ENCODE measurements at regions not wholly inside any gene's neighbourhood (a gene's known extent, or its start where the extent isn't known, plus 50 kb on each side); places are given as distances from the start of the nearest gene placed in this dataset.

DNA sequence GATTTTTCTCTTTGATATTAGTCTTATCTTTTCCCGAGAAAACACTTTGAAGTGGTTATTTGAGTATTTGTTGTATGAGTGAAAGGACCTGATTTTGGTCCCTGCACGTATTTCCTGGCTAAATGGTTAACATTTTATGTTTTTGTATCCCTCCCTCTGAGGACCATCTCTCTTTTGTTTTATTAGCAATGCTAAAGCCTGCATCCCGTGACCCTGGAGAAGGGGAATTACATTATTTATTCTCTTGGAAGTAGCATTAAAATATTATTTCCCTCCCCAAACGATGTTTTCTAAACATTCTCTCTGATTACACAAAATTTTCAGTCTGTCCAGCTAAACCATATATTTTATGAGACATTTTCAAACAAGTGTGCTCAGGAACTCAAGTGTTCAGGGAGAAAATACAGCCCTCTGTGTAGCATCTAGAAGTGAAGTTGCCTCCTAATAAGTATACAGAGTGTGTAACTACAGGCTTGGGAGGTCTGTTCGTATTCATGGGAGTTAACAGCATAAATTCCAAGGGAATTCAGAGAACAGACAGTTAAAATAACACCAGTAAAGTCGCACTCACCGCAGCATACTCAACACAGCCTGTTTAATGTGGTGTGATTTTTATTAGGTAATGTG, 163.8 kb upstream of the NPVF start:
- Histone ChIP-seq H3K4me3 (no peak overlapping the region), H3K27ac (peak overlapping the region in 2 of 4 donors; percentile 47 to 64), H3K4me1 (no peaks in the 10 kb centered on the region), H3K36me3 (no peaks in the 10 kb centered on the region), H3K27me3 (no peaks in the 10 kb centered on the region), H3K9me3 (no peaks in the 10 kb centered on the region)
- no peak for DNase-seq
- TF ChIP-seq, protein P1, sequence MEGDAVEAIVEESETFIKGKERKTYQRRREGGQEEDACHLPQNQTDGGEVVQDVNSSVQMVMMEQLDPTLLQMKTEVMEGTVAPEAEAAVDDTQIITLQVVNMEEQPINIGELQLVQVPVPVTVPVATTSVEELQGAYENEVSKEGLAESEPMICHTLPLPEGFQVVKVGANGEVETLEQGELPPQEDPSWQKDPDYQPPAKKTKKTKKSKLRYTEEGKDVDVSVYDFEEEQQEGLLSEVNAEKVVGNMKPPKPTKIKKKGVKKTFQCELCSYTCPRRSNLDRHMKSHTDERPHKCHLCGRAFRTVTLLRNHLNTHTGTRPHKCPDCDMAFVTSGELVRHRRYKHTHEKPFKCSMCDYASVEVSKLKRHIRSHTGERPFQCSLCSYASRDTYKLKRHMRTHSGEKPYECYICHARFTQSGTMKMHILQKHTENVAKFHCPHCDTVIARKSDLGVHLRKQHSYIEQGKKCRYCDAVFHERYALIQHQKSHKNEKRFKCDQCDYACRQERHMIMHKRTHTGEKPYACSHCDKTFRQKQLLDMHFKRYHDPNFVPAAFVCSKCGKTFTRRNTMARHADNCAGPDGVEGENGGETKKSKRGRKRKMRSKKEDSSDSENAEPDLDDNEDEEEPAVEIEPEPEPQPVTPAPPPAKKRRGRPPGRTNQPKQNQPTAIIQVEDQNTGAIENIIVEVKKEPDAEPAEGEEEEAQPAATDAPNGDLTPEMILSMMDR (IDR thresholded peaks at IDR 0.05): no peak
- TF ChIP-seq POLR2A (IDR thresholded peaks at IDR 0.05): no peak

DNA sequence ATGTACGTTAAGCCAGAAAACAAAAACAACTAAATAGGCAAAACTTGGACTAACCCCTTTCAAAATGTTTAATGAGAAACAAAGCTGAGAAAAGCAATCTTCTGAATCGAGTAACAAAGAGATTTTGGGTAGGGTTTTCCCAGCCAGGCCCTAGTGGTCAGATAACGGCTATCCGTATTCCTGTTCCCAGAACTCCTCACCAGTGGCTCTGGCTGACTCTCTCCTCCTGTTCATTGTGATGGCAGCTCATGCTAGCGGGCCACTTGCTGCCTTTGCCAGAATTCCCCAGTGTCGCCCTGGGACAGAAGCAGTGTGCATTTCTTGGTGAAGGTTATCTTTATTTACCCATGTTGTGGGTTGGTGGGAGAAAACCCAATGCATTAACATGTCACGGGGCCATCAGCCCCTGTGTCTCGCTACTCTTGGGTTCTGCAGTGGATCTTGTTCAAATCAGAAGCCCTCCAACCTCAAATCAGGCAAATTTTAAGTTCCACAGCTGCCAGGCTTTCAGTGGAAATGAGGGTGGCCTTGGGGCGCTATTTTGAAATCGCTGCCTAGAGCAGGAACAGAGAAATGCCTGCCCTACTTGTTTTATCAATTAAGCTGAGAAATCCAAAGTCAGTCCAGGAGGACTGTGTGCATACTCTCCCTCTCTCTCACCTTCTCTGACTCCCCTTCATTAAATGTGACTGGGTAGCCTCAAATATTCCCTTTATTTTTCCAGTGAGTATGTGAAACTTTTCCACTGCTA, 164.5 kb upstream of the NPVF start:
- no peaks in the 10 kb centered on the region for H3K27me3 ChIP-seq
- H3K4me3 ChIP-seq: no peak overlapping the region
- no peaks in the 10 kb centered on the region for H3K9me3 ChIP-seq
- no peak for DNase-seq
- H3K4me1 ChIP-seq: no peaks in the 10 kb centered on the region
- H3K27ac ChIP-seq: peak overlapping the region in 3 of 4 donors; percentile 28 to 64 (median 47)
- TF ChIP-seq POLR2A (IDR thresholded peaks at IDR 0.05): no peak
- TF ChIP-seq, protein P1 (IDR thresholded peaks at IDR 0.05): no peak
- H3K36me3 ChIP-seq: no peaks in the 10 kb centered on the region

DNA sequence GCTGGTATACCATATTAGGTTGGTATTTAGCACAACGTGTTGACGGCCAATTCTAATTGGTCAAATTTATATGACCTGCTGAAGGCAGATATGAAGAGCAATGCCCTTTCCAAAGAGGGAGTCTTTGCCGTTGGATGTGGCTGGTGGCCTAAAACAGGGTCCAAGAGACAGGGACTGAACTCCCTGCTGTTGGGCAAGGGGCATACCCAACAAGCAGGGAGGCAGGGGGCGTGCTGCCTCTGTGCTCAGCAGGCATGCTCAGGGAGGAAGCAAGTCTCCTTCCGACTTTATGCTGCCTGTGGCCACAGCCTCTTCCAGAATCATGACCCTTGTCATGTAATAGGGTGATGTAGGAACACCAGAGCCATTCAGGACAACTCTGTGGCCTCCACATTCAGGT, 167.7 kb upstream of the NPVF start:
- Histone ChIP-seq H3K9me3 (no peaks in the 10 kb centered on the region), H3K27ac (no peak overlapping the region), H3K4me1 (no peaks in the 10 kb centered on the region), H3K4me3 (no peak overlapping the region), H3K36me3 (no peaks in the 10 kb centered on the region), H3K27me3 (no peaks in the 10 kb centered on the region)
- no peak for TF ChIP-seq POLR2A (IDR thresholded peaks at IDR 0.05)
- TF ChIP-seq, protein P1 (IDR thresholded peaks at IDR 0.05): no peak
- no peak for DNase-seq

DNA sequence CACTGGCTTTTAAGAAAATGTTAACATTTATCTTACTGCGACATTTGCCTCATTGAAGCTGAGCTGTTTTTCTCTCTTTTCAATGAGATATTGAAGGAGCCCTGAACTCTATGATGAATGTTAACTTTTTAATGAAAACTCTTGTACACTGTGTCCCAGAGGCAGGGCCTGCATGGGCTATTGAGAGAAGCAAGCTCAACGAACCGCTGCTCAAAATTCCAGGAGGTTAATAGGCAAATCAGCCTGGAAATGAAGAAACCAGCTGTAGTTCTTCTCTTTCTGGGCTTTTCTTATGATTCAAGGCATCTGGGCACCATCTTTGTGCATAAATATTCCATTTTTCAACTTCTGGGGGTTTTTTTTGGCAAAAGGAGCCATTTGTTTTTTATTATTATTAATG, 168.4 kb upstream of the NPVF start:
- no peak overlapping the region for H3K4me3 ChIP-seq
- H3K4me1 ChIP-seq: no peaks in the 10 kb centered on the region
- no peaks in the 10 kb centered on the region for H3K9me3 ChIP-seq
- no peak overlapping the region for H3K27ac ChIP-seq
- H3K36me3 ChIP-seq: no peaks in the 10 kb centered on the region
- TF ChIP-seq, protein P1 (IDR thresholded peaks at IDR 0.05): no peak
- no peak for TF ChIP-seq POLR2A (IDR thresholded peaks at IDR 0.05)
- no peaks in the 10 kb centered on the region for H3K27me3 ChIP-seq
- DNase-seq: no peak

DNA sequence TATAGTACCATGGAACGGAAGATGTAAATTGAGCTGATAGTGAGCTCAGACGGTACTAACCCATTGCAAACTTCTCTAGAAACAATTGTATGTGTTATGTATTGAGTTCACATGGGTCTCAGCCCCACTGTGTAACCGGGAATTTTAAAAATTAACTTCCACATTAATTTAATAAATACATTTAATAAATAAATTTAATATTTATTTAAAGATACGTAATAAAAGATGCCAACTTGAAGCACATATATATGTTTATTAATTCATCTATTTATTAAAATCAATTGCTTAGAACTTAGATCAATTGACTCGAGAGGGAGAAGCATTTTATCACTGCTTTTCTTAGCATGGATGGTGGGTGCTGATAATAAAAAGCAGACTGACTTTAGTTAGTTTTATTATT, 170.1 kb upstream of the NPVF start:
- Histone ChIP-seq H3K4me1 (no peaks in the 10 kb centered on the region), H3K27ac (no peak overlapping the region), H3K9me3 (no peaks in the 10 kb centered on the region), H3K4me3 (no peak overlapping the region), H3K27me3 (no peaks in the 10 kb centered on the region), H3K36me3 (no peaks in the 10 kb centered on the region)
- DNase-seq: no peak
- TF ChIP-seq POLR2A (IDR thresholded peaks at IDR 0.05): no peak
- TF ChIP-seq, protein P1 (IDR thresholded peaks at IDR 0.05): no peak

Measured in Peyer's patch (tissue), 4 donors.